ENCODE measurements at regions not wholly inside any gene's neighbourhood (a gene's known extent, or its start where the extent isn't known, plus 50 kb on each side); places are given as distances from the start of the nearest gene placed in this dataset.

DNA sequence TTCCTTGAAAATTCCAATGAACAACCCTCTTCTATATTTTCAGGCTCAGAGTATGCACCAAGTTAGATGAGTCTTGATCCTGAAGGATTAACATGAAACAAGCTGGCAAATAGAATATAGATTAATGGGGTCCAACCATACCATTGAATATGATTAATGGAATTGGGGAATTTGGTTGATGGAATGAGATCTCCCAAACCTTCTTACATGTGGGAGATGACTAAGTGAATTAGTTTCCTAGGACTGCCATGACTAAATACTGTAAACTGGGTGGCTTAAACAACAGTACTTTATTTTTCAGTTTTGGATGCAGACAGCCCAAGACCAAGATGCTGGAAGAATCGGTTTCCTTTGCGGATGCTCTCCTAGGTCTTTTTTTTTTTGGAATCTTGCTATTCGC, 347.0 kb downstream of the QKI start:
- Mint-ChIP-seq H3K4me3 (ENCODE audit: unreplicated experiment) (no peak overlapping the region), H3K27ac (ENCODE audit: low read depth, unreplicated experiment) (no peak overlapping the region), H3K9me3 (ENCODE audit: unreplicated experiment) (peaks cover 8% of the 10 kb centered on the region), H3K27me3 (ENCODE audit: insufficient read depth, unreplicated experiment) (no peaks in the 10 kb centered on the region), H3K4me1 (ENCODE audit: insufficient read depth, unreplicated experiment) (peaks cover 4% of the 10 kb centered on the region), H3K36me3 (ENCODE audit: insufficient read depth, unreplicated experiment) (peaks cover 5% of the 10 kb centered on the region)
- ChIA-PET POLR2A (no interaction called here), CTCF (no interaction called here)
- TF ChIP-seq, protein P1, sequence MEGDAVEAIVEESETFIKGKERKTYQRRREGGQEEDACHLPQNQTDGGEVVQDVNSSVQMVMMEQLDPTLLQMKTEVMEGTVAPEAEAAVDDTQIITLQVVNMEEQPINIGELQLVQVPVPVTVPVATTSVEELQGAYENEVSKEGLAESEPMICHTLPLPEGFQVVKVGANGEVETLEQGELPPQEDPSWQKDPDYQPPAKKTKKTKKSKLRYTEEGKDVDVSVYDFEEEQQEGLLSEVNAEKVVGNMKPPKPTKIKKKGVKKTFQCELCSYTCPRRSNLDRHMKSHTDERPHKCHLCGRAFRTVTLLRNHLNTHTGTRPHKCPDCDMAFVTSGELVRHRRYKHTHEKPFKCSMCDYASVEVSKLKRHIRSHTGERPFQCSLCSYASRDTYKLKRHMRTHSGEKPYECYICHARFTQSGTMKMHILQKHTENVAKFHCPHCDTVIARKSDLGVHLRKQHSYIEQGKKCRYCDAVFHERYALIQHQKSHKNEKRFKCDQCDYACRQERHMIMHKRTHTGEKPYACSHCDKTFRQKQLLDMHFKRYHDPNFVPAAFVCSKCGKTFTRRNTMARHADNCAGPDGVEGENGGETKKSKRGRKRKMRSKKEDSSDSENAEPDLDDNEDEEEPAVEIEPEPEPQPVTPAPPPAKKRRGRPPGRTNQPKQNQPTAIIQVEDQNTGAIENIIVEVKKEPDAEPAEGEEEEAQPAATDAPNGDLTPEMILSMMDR (IDR thresholded peaks at IDR 0.05; ENCODE audit: unreplicated experiment): no peak
- BruUV-seq (replicated peaks): no TSS peak
- DNase-seq (ENCODE audit: unreplicated experiment): no peak
- intact Hi-C loops (cut with micrococcal nuclease): no loop called here

DNA sequence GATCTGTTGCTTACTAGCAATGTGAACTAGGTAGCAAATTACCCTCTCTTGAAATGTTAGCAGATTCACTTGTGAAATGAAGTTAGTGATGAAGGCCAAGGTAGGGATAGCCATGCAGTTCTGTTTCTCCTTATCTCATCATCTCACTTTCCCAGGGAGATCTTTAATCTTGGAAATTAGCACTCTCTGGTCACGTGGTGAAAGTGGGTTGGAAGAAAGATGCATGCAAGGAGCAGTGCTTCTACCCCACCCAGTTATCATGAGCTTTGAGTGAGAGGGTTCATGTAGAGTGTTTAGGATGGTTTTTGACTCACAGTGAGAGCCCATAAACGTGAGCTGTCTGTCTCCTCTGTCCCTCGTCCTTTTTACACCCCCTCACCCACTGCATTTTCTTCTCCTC, 346.3 kb downstream of the QKI start:
- Mint-ChIP-seq H3K27me3 (ENCODE audit: insufficient read depth, unreplicated experiment) (no peaks in the 10 kb centered on the region), H3K4me1 (ENCODE audit: insufficient read depth, unreplicated experiment) (no peaks in the 10 kb centered on the region), H3K36me3 (ENCODE audit: insufficient read depth, unreplicated experiment) (peaks cover 5% of the 10 kb centered on the region), H3K27ac (ENCODE audit: low read depth, unreplicated experiment) (no peak overlapping the region), H3K4me3 (ENCODE audit: unreplicated experiment) (no peak overlapping the region), H3K9me3 (ENCODE audit: unreplicated experiment) (peaks cover 8% of the 10 kb centered on the region)
- ChIA-PET CTCF (no interaction called here), POLR2A (no interaction called here)
- intact Hi-C loops (cut with micrococcal nuclease): no loop called here
- TF ChIP-seq, protein P1 (IDR thresholded peaks at IDR 0.05; ENCODE audit: unreplicated experiment): no peak
- no peak for DNase-seq (ENCODE audit: unreplicated experiment)
- no TSS peak for BruUV-seq (replicated peaks)

DNA sequence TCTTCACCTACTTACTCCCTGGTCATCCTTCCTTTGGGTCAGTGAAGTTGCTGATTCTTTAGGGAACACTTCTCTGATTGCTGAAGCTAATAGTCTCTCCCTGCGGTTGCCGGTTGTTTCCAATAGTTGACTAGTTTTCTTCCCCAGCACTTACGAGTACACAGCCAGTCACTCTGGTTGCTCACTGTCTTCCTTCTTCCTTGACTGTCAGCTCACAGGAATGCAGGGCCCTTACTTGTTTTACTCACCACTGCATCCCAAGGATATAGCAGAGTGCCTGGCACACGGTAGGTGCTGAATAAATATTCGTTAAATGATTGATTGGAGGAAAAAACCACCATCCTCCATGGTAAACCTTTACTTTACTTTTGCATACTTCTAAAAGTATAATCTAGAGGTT, 345.0 kb downstream of the QKI start:
- TF ChIP-seq, protein P1 (IDR thresholded peaks at IDR 0.05; ENCODE audit: unreplicated experiment): no peak
- no peak for DNase-seq (ENCODE audit: unreplicated experiment)
- H3K36me3 Mint-ChIP-seq (ENCODE audit: insufficient read depth, unreplicated experiment): peaks cover 5% of the 10 kb centered on the region
- no peaks in the 10 kb centered on the region for H3K27me3 Mint-ChIP-seq (ENCODE audit: insufficient read depth, unreplicated experiment)
- no TSS peak for BruUV-seq (replicated peaks)
- POLR2A ChIA-PET: no interaction called here
- intact Hi-C loops (cut with micrococcal nuclease): no loop called here
- no peak overlapping the region for H3K4me3 Mint-ChIP-seq (ENCODE audit: unreplicated experiment)
- no peaks in the 10 kb centered on the region for H3K4me1 Mint-ChIP-seq (ENCODE audit: insufficient read depth, unreplicated experiment)
- no peak overlapping the region for H3K27ac Mint-ChIP-seq (ENCODE audit: low read depth, unreplicated experiment)
- CTCF ChIA-PET: no interaction called here
- peaks cover 15% of the 10 kb centered on the region for H3K9me3 Mint-ChIP-seq (ENCODE audit: unreplicated experiment)

DNA sequence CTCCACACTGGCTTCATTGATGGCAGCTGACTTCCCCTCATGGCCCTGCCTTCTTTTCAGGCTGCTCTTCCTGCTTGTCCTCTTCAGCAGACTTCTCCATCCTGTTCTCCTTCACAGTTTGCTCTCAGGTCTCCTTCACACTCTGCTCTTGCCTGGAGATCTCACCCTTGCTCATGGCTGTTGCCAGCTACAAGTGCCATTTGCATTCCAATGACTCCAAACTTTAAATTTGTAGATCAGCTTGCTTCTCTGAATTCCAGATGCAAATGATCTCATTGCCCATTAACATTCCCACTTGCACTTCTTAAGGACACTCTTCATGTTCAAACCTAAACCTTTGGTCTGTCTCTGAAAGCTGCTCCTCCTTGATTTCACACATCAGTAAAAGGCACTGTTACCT, 343.0 kb downstream of the QKI start:
- TF ChIP-seq, protein P1 (IDR thresholded peaks at IDR 0.05; ENCODE audit: unreplicated experiment): no peak
- no peak overlapping the region for H3K27ac Mint-ChIP-seq (ENCODE audit: low read depth, unreplicated experiment)

More for the DNA sequence above, 343.0 kb downstream of the QKI start:
- Mint-ChIP-seq H3K36me3 (ENCODE audit: insufficient read depth, unreplicated experiment) (peaks cover 5% of the 10 kb centered on the region), H3K9me3 (ENCODE audit: unreplicated experiment) (peaks cover 15% of the 10 kb centered on the region), H3K4me1 (ENCODE audit: insufficient read depth, unreplicated experiment) (no peaks in the 10 kb centered on the region), H3K4me3 (ENCODE audit: unreplicated experiment) (no peak overlapping the region), H3K27me3 (ENCODE audit: insufficient read depth, unreplicated experiment) (no peaks in the 10 kb centered on the region)
- BruUV-seq (replicated peaks): no TSS peak
- DNase-seq (ENCODE audit: unreplicated experiment): no peak
- ChIA-PET CTCF (no interaction called here), POLR2A (no interaction called here)
- intact Hi-C loops (cut with micrococcal nuclease): no loop called here
